CD4-positive, CD25-positive, alpha-beta regulatory T cell (primary cell): ENCODE measurements at regions not wholly inside any gene's neighbourhood (a gene's known extent, or its start where the extent isn't known, plus 50 kb on each side); places are given as distances from the start of the nearest gene placed in this dataset.
A peak's percentile ranks its signal among the peaks of the same experiment; 100 is the strongest.

Source experiments
- ATAC-seq, 2 donors: fragments of 150-1000 bp; cut with Tn5 transposase; one replicate each; pipeline ENCODE4 v1.10.0; 2021; ENCODE audit warnings: low read depth in 2 of 2, moderate number of reproducible peaks in 2 of 2, moderate library complexity in 1 of 2
- DNase-seq, 3 donors: peaks; one replicate each; pipeline versions ENCODE4 v3.0.0 to v3.0.0-alpha.2; 2012 to 2022; ENCODE audit warnings: mixed read lengths in 1 of 3
- H3K27ac ChIP-seq: one replicate; pipeline ENCODE4 v1.7.0; 2013; ENCODE audit warnings: mild to moderate bottlenecking, low read length; ENCODE audit not compliant: insufficient read depth, poor library complexity, severe bottlenecking
- H3K27me3 ChIP-seq: one replicate; pipeline ENCODE4 v1.7.0; 2013; ENCODE audit warnings: low read length; ENCODE audit not compliant: control insufficient read depth, insufficient read depth
- H3K36me3 ChIP-seq: one replicate; pipeline ENCODE4 v1.7.0; 2013; ENCODE audit warnings: mild to moderate bottlenecking, low read length, moderate library complexity; ENCODE audit not compliant: control insufficient read depth, insufficient read depth
- H3K4me1 ChIP-seq: 2 replicates; pipeline ENCODE4 v1.7.0; 2013; ENCODE audit warnings: mild to moderate bottlenecking, low read length; ENCODE audit not compliant: insufficient read depth, control insufficient read depth, poor library complexity, severe bottlenecking
- H3K4me3 ChIP-seq: one replicate; pipeline ENCODE4 v1.7.0; 2013; ENCODE audit warnings: low read depth, mild to moderate bottlenecking, low read length, moderate library complexity
- H3K9me3 ChIP-seq, 2 experiments: 1 replicate in 1 of 2; 2 replicates in 1 of 2; pipeline ENCODE4 v1.7.0; 2013; ENCODE audit warnings: low read length in 2 of 2, mild to moderate bottlenecking in 1 of 2, moderate library complexity in 1 of 2; ENCODE audit not compliant: control insufficient read depth in 2 of 2
- H3K27ac Mint-ChIP-seq, 3 donors: one replicate each; pipeline ENCODE4 v1.8.0; 2020 to 2022; ENCODE audit warnings: mild to moderate bottlenecking in 3 of 3, mixed read lengths in 3 of 3, moderate library complexity in 2 of 3
- H3K27me3 Mint-ChIP-seq: one replicate; pipeline ENCODE4 v1.8.0; 2022; ENCODE audit warnings: mild to moderate bottlenecking, mixed read lengths
- H3K36me3 Mint-ChIP-seq: one replicate; pipeline ENCODE4 v1.8.0; 2020; ENCODE audit warnings: mixed read lengths
- H3K4me1 Mint-ChIP-seq, 4 donors: one replicate each; pipeline ENCODE4 v1.8.0; 2020 to 2022; ENCODE audit warnings: mixed read lengths in 4 of 4, mild to moderate bottlenecking in 1 of 4
- H3K4me3 Mint-ChIP-seq, 4 donors: one replicate each; pipeline ENCODE4 v1.8.0; 2020 to 2022; ENCODE audit warnings: mild to moderate bottlenecking in 4 of 4, mixed read lengths in 4 of 4, moderate library complexity in 3 of 4
- H3K9me3 Mint-ChIP-seq, 7 donors: one replicate each; pipeline ENCODE4 v1.8.0; 2020 to 2022; ENCODE audit warnings: mixed read lengths in 7 of 7, mild to moderate bottlenecking in 3 of 7, moderate library complexity in 2 of 7

DNA sequence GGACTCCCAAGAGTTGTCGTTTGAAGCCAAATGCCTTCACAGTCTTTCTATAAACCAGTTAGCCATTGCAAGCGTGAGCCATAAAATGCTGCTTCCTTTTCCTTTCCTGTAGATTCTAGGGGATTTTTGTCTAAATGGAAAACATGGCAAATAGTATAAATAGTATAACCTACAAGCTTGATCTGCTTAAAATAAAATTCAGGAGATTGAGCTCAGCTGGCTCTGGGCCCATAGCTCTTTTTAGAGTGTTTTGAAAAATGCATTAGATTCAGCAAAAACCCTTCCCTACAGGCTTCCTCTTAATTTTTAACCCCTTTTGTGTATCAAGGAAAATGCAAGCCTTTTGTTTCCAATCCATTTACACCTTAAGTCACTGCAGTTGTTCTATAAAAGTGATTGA is 190.1 kb upstream of the GDF10 start:
- Mint-ChIP-seq H3K4me3 (no peak overlapping the region), H3K27me3 (no peaks in the 10 kb centered on the region), H3K9me3 (no peaks in the 10 kb centered on the region), H3K4me1 (peaks cover 0 to 4% (median 0%) of the 10 kb centered on the region in 4 donors), H3K36me3 (no peaks in the 10 kb centered on the region), H3K27ac (peak overlapping the region in 1 of 3 donors; percentile 17)
- Histone ChIP-seq H3K27me3 (no peaks in the 10 kb centered on the region), H3K27ac (no peak overlapping the region), H3K4me3 (no peak overlapping the region), H3K9me3 (no peaks in the 10 kb centered on the region), H3K4me1 (no peaks in the 10 kb centered on the region), H3K36me3 (no peaks in the 10 kb centered on the region)
- no peak for ATAC-seq
- no peak for DNase-seq

DNA sequence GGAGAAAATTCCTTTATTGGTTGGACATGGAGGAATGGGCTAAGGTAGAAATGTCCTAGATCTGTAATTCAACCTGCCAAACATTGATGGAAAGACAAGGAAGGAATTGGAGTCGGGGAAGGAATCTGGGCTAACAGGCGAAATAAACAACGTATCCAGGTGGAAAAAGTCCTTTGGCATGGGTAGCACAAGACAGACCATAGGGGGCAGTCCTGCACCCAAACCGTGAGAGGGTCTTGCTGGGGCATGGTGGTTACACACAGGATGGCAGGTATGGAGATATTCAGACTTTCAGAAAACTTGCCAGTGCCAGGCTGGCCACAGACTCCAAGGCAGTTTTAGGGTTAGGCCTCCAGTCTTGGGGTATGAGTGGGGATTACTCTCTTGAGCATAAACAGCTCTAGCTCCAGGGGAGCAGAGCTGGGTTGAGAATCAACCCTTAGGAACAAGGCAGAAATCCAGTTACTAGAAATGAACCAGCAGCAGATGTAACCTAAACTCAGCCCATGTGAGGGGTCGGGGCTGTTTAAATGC is 188.6 kb upstream of the GDF10 start:
- H3K27me3 Mint-ChIP-seq: no peaks in the 10 kb centered on the region
- no peak overlapping the region for H3K4me3 Mint-ChIP-seq
- H3K9me3 Mint-ChIP-seq: no peaks in the 10 kb centered on the region
- ATAC-seq: no peak
- H3K36me3 Mint-ChIP-seq: no peaks in the 10 kb centered on the region
- no peaks in the 10 kb centered on the region for H3K27me3 ChIP-seq
- H3K4me1 ChIP-seq: no peaks in the 10 kb centered on the region
- no peaks in the 10 kb centered on the region for H3K9me3 ChIP-seq
- no peak overlapping the region for H3K4me3 ChIP-seq
- no peaks in the 10 kb centered on the region for H3K36me3 ChIP-seq
- no peak overlapping the region for H3K27ac ChIP-seq
- peaks cover 0 to 4% (median 0%) of the 10 kb centered on the region in 4 donors for H3K4me1 Mint-ChIP-seq
- DNase-seq: no peak
- H3K27ac Mint-ChIP-seq: peak overlapping the region in 1 of 3 donors; percentile 21

DNA sequence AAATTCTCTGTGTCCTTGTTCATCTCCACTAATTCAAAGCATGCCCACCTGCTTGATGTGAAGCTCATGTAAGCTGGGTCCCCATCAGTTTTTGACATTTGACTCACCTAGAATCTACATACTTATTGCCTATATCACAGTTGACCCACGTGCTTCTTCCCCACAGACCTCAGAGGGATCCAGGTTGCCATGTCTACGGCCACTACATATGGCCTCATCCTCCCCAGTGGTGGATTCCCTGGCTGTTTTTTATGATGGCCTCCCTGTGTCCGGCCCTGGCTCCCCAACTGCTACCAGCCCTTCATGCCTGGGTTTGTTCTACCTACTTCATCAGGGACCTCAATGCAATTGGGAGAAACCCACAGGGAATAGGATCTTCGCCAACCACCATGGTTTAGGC is 187.4 kb upstream of the GDF10 start:
- H3K36me3 Mint-ChIP-seq: no peaks in the 10 kb centered on the region
- no peak overlapping the region for H3K4me3 ChIP-seq
- H3K4me3 Mint-ChIP-seq: no peak overlapping the region
- no peak overlapping the region for H3K27ac ChIP-seq
- H3K9me3 Mint-ChIP-seq: no peaks in the 10 kb centered on the region
- H3K27ac Mint-ChIP-seq: no peak overlapping the region
- DNase-seq (no peak), ATAC-seq (no peak)
- no peaks in the 10 kb centered on the region for H3K9me3 ChIP-seq
- H3K27me3 Mint-ChIP-seq: no peaks in the 10 kb centered on the region
- peaks cover 0 to 4% (median 0%) of the 10 kb centered on the region in 4 donors for H3K4me1 Mint-ChIP-seq
- no peaks in the 10 kb centered on the region for H3K36me3 ChIP-seq
- no peaks in the 10 kb centered on the region for H3K4me1 ChIP-seq
- no peaks in the 10 kb centered on the region for H3K27me3 ChIP-seq

DNA sequence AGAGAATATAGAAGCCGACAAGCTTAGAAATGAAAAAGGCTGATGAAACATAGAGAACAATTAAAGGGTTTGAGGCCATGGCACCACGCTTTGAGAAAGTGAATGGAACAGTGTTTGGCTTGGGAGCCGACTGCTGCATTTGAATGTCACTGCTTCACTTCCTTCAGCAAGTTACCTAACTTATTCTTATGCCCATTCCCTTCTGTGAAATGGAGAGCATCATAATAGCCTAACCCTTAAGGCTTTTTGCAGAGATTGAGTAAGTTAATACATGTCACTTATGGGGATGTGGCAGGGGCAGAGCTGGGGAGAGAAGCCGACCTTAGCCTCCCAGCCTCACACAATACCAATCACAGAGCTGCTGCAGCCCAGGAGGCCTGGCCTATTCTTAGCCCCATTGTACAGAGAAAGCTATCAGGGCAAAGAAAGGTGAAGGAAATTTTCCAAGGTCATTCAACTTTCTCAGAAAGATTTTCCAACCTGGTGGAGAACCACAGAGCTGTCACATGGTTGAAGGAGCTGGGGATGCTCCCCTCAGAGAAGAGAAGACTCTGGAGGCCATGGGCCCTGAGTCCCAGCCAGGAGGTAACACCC is 186.0 kb upstream of the GDF10 start:
- Mint-ChIP-seq H3K36me3 (no peaks in the 10 kb centered on the region), H3K9me3 (no peaks in the 10 kb centered on the region), H3K4me3 (no peak overlapping the region), H3K27ac (no peak overlapping the region), H3K4me1 (peaks cover 0 to 4% (median 0%) of the 10 kb centered on the region in 4 donors), H3K27me3 (no peaks in the 10 kb centered on the region)
- Histone ChIP-seq H3K36me3 (no peaks in the 10 kb centered on the region), H3K27me3 (no peaks in the 10 kb centered on the region), H3K4me1 (no peaks in the 10 kb centered on the region), H3K9me3 (no peaks in the 10 kb centered on the region), H3K27ac (no peak overlapping the region), H3K4me3 (no peak overlapping the region)
- DNase-seq (no peak), ATAC-seq (no peak)

DNA sequence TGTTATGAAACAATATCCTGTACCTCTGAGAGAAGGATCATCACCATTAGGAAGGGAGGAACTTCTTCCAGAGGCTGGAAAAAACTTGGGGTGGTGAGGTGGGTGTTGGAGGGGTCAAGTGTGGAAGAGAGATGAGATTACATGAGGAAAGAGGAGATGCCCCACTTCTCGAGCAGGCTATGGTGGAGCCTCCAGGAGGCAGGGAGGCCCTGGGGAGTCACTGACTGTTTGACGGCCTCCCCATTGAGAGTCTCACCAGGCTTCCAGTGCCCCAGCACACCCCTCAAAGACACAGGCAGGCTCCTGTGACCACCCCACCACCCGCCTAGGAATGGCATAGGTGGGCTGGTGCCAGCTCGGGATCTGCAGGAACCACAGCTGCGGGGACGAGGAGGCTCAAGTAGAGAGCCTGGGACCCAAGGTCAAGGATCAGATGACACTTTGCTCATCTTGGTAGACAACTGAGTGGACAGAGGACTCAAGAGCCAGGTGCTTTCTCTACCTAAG is 185.3 kb upstream of the GDF10 start:
- peaks cover 2% of the 10 kb centered on the region for H3K27me3 Mint-ChIP-seq
- H3K4me3 Mint-ChIP-seq: no peak overlapping the region
- no peaks in the 10 kb centered on the region for H3K36me3 Mint-ChIP-seq
- H3K4me1 Mint-ChIP-seq: peaks cover 0 to 4% (median 0%) of the 10 kb centered on the region in 4 donors
- Histone ChIP-seq H3K9me3 (no peaks in the 10 kb centered on the region), H3K27ac (no peak overlapping the region), H3K4me3 (no peak overlapping the region), H3K27me3 (no peaks in the 10 kb centered on the region), H3K36me3 (no peaks in the 10 kb centered on the region), H3K4me1 (no peaks in the 10 kb centered on the region)
- DNase-seq (no peak), ATAC-seq (no peak)
- H3K27ac Mint-ChIP-seq: no peak overlapping the region
- H3K9me3 Mint-ChIP-seq: no peaks in the 10 kb centered on the region

DNA sequence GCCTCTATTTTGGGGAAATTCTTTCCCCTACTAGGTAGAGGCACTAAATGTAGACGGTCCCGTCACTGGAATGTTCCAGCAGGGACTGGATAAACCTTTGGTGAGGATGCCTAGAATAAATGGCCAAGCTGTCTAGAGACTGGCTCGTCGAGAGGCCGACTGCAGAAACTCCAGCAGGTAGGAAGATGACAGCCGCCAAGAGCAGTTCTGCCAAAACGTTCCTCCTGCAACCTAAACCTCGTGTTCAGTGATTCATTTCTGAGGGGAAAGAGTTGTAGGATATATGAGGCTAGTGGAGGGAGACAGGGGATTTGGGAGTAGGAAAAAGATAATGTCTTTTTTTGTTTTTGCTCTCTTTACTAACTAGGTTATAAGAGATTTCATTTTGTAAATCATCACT is 184.7 kb upstream of the GDF10 start:
- Histone ChIP-seq H3K36me3 (no peaks in the 10 kb centered on the region), H3K27me3 (no peaks in the 10 kb centered on the region), H3K27ac (no peak overlapping the region), H3K4me3 (no peak overlapping the region), H3K4me1 (no peaks in the 10 kb centered on the region), H3K9me3 (no peaks in the 10 kb centered on the region)
- H3K27me3 Mint-ChIP-seq: peaks cover 4% of the 10 kb centered on the region
- H3K36me3 Mint-ChIP-seq: no peaks in the 10 kb centered on the region
- H3K9me3 Mint-ChIP-seq: no peaks in the 10 kb centered on the region
- peaks cover 0 to 4% (median 0%) of the 10 kb centered on the region in 4 donors for H3K4me1 Mint-ChIP-seq
- H3K27ac Mint-ChIP-seq: no peak overlapping the region
- H3K4me3 Mint-ChIP-seq: no peak overlapping the region
- no peak for DNase-seq
- no peak for ATAC-seq

DNA sequence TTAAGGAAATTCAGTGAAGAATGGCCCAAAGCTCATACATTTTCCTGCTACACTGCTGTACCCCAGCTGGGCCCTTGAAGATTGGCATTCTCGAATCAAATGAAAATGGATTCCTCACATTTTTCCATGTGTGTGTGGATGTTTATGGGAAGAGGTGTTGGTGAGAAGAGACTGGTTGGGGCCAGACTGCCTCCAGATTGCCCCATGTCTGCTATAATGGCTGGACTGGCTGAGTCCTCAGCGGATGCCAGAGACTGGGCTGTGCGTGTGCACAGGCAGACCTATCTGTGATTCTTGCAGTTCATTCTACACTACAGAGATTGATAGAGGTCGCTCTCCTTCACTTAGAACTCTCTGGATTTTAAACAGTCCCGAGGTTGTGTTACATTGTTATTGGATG is 183.6 kb upstream of the GDF10 start:
- Mint-ChIP-seq H3K9me3 (no peaks in the 10 kb centered on the region), H3K4me1 (peaks cover 0 to under 1% (median 0%) of the 10 kb centered on the region in 4 donors)

DNA sequence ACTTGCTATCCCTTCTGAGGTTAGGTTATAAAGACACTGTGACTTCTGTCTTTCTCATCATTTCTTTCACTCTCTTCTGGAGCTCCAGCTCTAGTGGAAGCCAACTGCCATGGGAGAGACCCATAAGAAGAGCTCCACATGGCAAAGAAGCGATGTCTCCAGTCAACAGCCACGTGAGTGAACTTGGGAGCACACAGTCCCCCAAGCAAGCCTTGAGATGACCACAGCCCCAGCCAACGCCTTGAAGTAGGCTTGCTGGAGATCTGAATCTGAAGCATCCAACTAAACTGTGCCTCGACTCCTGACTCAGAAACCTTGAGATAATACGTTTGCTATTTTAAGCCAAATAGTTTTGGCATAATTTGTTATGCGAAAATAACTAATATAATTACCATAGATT is 181.7 kb upstream of the GDF10 start:
- Histone ChIP-seq H3K27me3 (no peaks in the 10 kb centered on the region), H3K27ac (no peak overlapping the region), H3K36me3 (no peaks in the 10 kb centered on the region), H3K9me3 (no peaks in the 10 kb centered on the region), H3K4me3 (no peak overlapping the region), H3K4me1 (no peaks in the 10 kb centered on the region)
- H3K9me3 Mint-ChIP-seq: no peaks in the 10 kb centered on the region
- H3K4me3 Mint-ChIP-seq: no peak overlapping the region
- no peaks in the 10 kb centered on the region for H3K4me1 Mint-ChIP-seq
- DNase-seq (no peak), ATAC-seq (no peak)
- H3K36me3 Mint-ChIP-seq: no peaks in the 10 kb centered on the region
- H3K27me3 Mint-ChIP-seq: peaks cover 8% of the 10 kb centered on the region
- no peak overlapping the region for H3K27ac Mint-ChIP-seq

More for the DNA sequence above, 183.6 kb upstream of the GDF10 start:
- Histone ChIP-seq H3K36me3 (no peaks in the 10 kb centered on the region), H3K4me1 (no peaks in the 10 kb centered on the region), H3K27me3 (no peaks in the 10 kb centered on the region), H3K27ac (no peak overlapping the region), H3K9me3 (no peaks in the 10 kb centered on the region), H3K4me3 (no peak overlapping the region)
- no peak for ATAC-seq
- H3K27ac Mint-ChIP-seq: no peak overlapping the region
- no peaks in the 10 kb centered on the region for H3K36me3 Mint-ChIP-seq
- H3K27me3 Mint-ChIP-seq: peaks cover 4% of the 10 kb centered on the region
- DNase-seq: no peak
- H3K4me3 Mint-ChIP-seq: no peak overlapping the region
